Ovary (tissue), 7 donors: ENCODE measurements at regions not wholly inside any gene's neighbourhood (a gene's known extent, or its start where the extent isn't known, plus 50 kb on each side); places are given as distances from the start of the nearest gene placed in this dataset.

ENCODE experiments used
- DNase-seq, 5 donors: peaks; one replicate each; pipeline ENCODE4 v3.0.0-alpha.2; 2019 to 2020
- H3K27ac ChIP-seq, 2 donors: fragments of 200-600 bp; one replicate each; pipeline versions ENCODE4 v1.5.1 to v1.8.0; 2019 to 2022
- H3K27me3 ChIP-seq: fragments of 200-600 bp; one replicate; pipeline ENCODE4 v1.8.0; 2022
- H3K36me3 ChIP-seq: fragments of 200-600 bp; sonication (generic); one replicate; pipeline ENCODE4 v1.5.1; 2019
- H3K4me1 ChIP-seq: one replicate; pipeline ENCODE4 v1.8.1; 2013; ENCODE audit warnings: mild to moderate bottlenecking, moderate library complexity; ENCODE audit not compliant: insufficient read depth
- H3K4me3 ChIP-seq: fragments of 200-600 bp; sonication (generic); one replicate; pipeline ENCODE4 v1.5.1; 2017
- H3K9me3 ChIP-seq, 2 donors: fragments of 200-600 bp in 1 of 2; sonication (generic) in 1 of 2; one replicate each; pipeline versions ENCODE4 v1.5.1 to v1.8.1; 2013 to 2019; ENCODE audit warnings: mild to moderate bottlenecking in 1 of 2, moderate library complexity in 1 of 2
- EP300 ChIP-seq: sonication (generic); formaldehyde crosslinking; IDR thresholded peaks from one replicate; pipeline ENCODE4 v1.6.1; 2017; ENCODE audit warnings: antibody characterized with exemption
- POLR2A ChIP-seq: fragments of 450-650 bp; IDR thresholded peaks from one replicate; pipeline ENCODE4 v1.6.1; 2017; ENCODE audit warnings: antibody characterized with exemption, mild to moderate bottlenecking, moderate library complexity
- WGBS, 3 donors: extraction: QIAGEN DNeasy Blood & Tissue Kit in 1 of 3; methylation state at CpG; one replicate each; pipeline versions ENCODE4 v1.1.5 to v1.1.7; 2013 to 2017; 5-methylcytosine and 5-hydroxymethylcytosine counted together
- intact Hi-C, 4 donors: fragments of 100-400 bp; cut with DNase I; formaldehyde crosslinking; loops; one replicate each; pipeline versions ENCODE4 v1.11.0 to v1.15.1; 2022 to 2023
- TF ChIP-seq, protein P1 (sequence below), 3 donors: fragments of 450-650 bp in 2 of 3; fragments of 200-600 bp in 1 of 3; IDR thresholded peaks; one replicate each; pipeline versions ENCODE4 v1.5.1 to v1.8.0; 2016 to 2022; ENCODE audit warnings: antibody characterized with exemption in 3 of 3, mild to moderate bottlenecking in 1 of 3
- donor health status: DM: no; HTN: no; CAD: no; lungs with moderate emphysema.
- donor health status: DM: no; HTN: no; CAD: no.
- donor health status: Bipolar disorder and iron deficiency.
- donor health status: DM: no; HTN: no; CAD: no.
- donor health status: DM: yes; HTN: yes; CAD: no.

- intact Hi-C loops: no loop called here
- DNase-seq: peak in 1 of 5 donors; percentile 44
- Histone ChIP-seq H3K9me3 (no peaks in the 10 kb centered on the region), H3K4me3 (no peak overlapping the region), H3K36me3 (no peaks in the 10 kb centered on the region), H3K4me1 (peaks cover 14% of the 10 kb centered on the region), H3K27ac (peak overlapping the region in 1 of 2 donors; percentile 65), H3K27me3 (no peaks in the 10 kb centered on the region)
- WGBS, 3 donors: 2 to 4% (median 3%) methylated on average over 14 of the region's 14 CpGs
- TF ChIP-seq POLR2A: no peak
- TF ChIP-seq, protein P1, sequence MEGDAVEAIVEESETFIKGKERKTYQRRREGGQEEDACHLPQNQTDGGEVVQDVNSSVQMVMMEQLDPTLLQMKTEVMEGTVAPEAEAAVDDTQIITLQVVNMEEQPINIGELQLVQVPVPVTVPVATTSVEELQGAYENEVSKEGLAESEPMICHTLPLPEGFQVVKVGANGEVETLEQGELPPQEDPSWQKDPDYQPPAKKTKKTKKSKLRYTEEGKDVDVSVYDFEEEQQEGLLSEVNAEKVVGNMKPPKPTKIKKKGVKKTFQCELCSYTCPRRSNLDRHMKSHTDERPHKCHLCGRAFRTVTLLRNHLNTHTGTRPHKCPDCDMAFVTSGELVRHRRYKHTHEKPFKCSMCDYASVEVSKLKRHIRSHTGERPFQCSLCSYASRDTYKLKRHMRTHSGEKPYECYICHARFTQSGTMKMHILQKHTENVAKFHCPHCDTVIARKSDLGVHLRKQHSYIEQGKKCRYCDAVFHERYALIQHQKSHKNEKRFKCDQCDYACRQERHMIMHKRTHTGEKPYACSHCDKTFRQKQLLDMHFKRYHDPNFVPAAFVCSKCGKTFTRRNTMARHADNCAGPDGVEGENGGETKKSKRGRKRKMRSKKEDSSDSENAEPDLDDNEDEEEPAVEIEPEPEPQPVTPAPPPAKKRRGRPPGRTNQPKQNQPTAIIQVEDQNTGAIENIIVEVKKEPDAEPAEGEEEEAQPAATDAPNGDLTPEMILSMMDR (IDR thresholded peaks at IDR 0.05): no peak
- no peak for TF ChIP-seq EP300
Measured at GRCh38 chr18:76051396-76052226, 443.4 kb downstream of the ZNF516 start.

DNA sequence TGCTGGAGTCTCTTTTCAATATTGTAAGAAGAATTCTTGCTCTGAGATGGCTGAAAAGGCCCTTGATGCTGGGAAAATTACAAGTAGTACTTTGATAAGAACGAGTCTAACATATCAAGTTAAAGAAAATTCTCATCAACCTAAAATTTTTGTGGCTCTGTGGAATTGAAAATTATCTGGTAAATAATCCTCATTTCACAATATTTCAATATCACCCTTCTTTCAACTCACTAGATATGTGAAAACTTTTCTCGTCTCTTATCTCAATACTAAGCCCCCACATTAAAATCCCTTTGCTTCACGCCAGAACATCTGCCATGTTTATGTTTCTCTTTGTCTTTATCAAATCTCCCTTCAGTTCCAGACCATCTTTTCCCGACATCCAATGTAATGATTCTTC, 448.8 kb downstream of the ZNF516 start:
- H3K9me3 ChIP-seq: no peaks in the 10 kb centered on the region
- H3K4me3 ChIP-seq: no peak overlapping the region
- no peaks in the 10 kb centered on the region for H3K27me3 ChIP-seq
- intact Hi-C loops: loop anchor here in 1 of 4 donors (5.0 kb wide), 1 partner anchor 216 kb away; no protein-coding TSS in a partner anchor
- H3K27ac ChIP-seq: peak overlapping the region in 1 of 2 donors; percentile 75
- peaks cover 7% of the 10 kb centered on the region for H3K4me1 ChIP-seq
- TF ChIP-seq EP300: no peak
- TF ChIP-seq, protein P1 (IDR thresholded peaks at IDR 0.05): no peak
- no peak for TF ChIP-seq POLR2A
- no peak for DNase-seq
- 3 to 22% (median 8%) methylated on average over 4 of the region's 4 CpGs for WGBS, 3 donors
- no peaks in the 10 kb centered on the region for H3K36me3 ChIP-seq

- TF ChIP-seq POLR2A (no peak), EP300 (no peak)
- TF ChIP-seq, protein P1 (IDR thresholded peaks at IDR 0.05): no peak
- no peaks in the 10 kb centered on the region for H3K27me3 ChIP-seq
- H3K36me3 ChIP-seq: no peaks in the 10 kb centered on the region
- no peaks in the 10 kb centered on the region for H3K9me3 ChIP-seq
- peaks cover 6% of the 10 kb centered on the region for H3K4me1 ChIP-seq
- H3K4me3 ChIP-seq: no peak overlapping the region
- intact Hi-C loops: no loop called here
- DNase-seq: no peak
- no peak overlapping the region for H3K27ac ChIP-seq
- WGBS, 3 donors: 0% methylated on average over 1 of the region's 1 CpG
Measured at GRCh38 chr18:76042511-76042910, 452.5 kb downstream of the ZNF516 start.

- TF ChIP-seq, protein P1 (IDR thresholded peaks at IDR 0.05): no peak
- TF ChIP-seq EP300 (no peak), POLR2A (no peak)
- WGBS, 3 donors: 90 to 93% (median 93%) methylated on average over 3 of the region's 3 CpGs
Measured at GRCh38 chr18:76018210-76018609, 476.8 kb downstream of the ZNF516 start.

More at GRCh38 chr18:76018210-76018609, 476.8 kb downstream of the ZNF516 start:
- DNase-seq: no peak
- Histone ChIP-seq H3K36me3 (no peaks in the 10 kb centered on the region), H3K4me3 (no peak overlapping the region), H3K4me1 (no peaks in the 10 kb centered on the region), H3K9me3 (no peaks in the 10 kb centered on the region), H3K27me3 (no peaks in the 10 kb centered on the region), H3K27ac (no peak overlapping the region)
- intact Hi-C loops: no loop called here
